Naive thymus-derived CD4-positive, alpha-beta T cell (primary cell): ENCODE measurements at regions not wholly inside any gene's neighbourhood (a gene's known extent, or its start where the extent isn't known, plus 50 kb on each side); places are given as distances from the start of the nearest gene placed in this dataset.
A peak's percentile ranks its signal among the peaks of the same experiment; 100 is the strongest.

ENCODE experiments used
- ATAC-seq: fragments of 150-1000 bp; cut with Tn5 transposase; 2 replicates; pipeline ENCODE4 v1.10.0; 2021; ENCODE audit warnings: mild to moderate bottlenecking, moderate library complexity
- CTCF ChIA-PET: fragments of 350-600 bp; sonication (Branson Sonifier 250); formaldehyde crosslinking; loops from one replicate; lab custom pipeline; 2021; ENCODE audit warnings: antibody characterized with exemption; lab: Charles Lee
- POLR2A ChIA-PET: fragments of 350-600 bp; sonication (Branson Sonifier 250); formaldehyde crosslinking; loops from one replicate; lab custom pipeline; 2021; ENCODE audit warnings: antibody characterized with exemption, inconsistent platforms; lab: Charles Lee
- DNase-seq, 9 donors: peaks; one replicate each; pipeline versions ENCODE4 v3.0.0 to v3.0.0-alpha.2; 2020 to 2022; ENCODE audit warnings: mixed read lengths in 1 of 9
- H3K27ac ChIP-seq: one replicate; pipeline ENCODE4 v1.7.0; 2013; ENCODE audit warnings: mild to moderate bottlenecking, low read depth, low read length, moderate library complexity
- H3K27me3 ChIP-seq, 2 donors: one replicate each; pipeline ENCODE4 v1.7.0; 2013; ENCODE audit warnings: low read length in 2 of 2, mild to moderate bottlenecking in 2 of 2, moderate library complexity in 2 of 2; ENCODE audit not compliant: control insufficient read depth in 2 of 2, insufficient read depth in 2 of 2
- H3K36me3 ChIP-seq, 3 experiments: 1 replicate in 2 of 3; 2 replicates in 1 of 3; pipeline ENCODE4 v1.7.0; 2013; ENCODE audit warnings: low read length in 3 of 3, mild to moderate bottlenecking in 3 of 3, moderate library complexity in 1 of 3; ENCODE audit not compliant: insufficient read depth in 3 of 3, control insufficient read depth in 2 of 3
- H3K4me1 ChIP-seq, 2 donors: one replicate each; pipeline ENCODE4 v1.7.0; 2013; ENCODE audit warnings: low read length in 2 of 2, mild to moderate bottlenecking in 2 of 2, moderate library complexity in 1 of 2; ENCODE audit not compliant: control insufficient read depth in 2 of 2, insufficient read depth in 2 of 2
- H3K4me3 ChIP-seq: 2 replicates; pipeline ENCODE4 v1.7.0; 2013; ENCODE audit warnings: mild to moderate bottlenecking, low read length
- H3K9me3 ChIP-seq, 3 experiments: 1 replicate in 2 of 3; 2 replicates in 1 of 3; pipeline ENCODE4 v1.7.0; 2013; ENCODE audit warnings: low read length in 3 of 3; ENCODE audit not compliant: control insufficient read depth in 2 of 3
- H3K27ac Mint-ChIP-seq, 9 donors: one replicate each; pipeline ENCODE4 v1.8.0; 2020 to 2022; ENCODE audit warnings: mixed read lengths in 9 of 9, mild to moderate bottlenecking in 8 of 9, moderate library complexity in 5 of 9, inconsistent platforms in 2 of 9
- H3K27me3 Mint-ChIP-seq, 5 donors: one replicate each; pipeline ENCODE4 v1.8.0; 2021 to 2022; ENCODE audit warnings: mixed read lengths in 5 of 5, mild to moderate bottlenecking in 1 of 5
- H3K36me3 Mint-ChIP-seq, 5 donors: one replicate each; pipeline ENCODE4 v1.8.0; 2020 to 2022; ENCODE audit warnings: mixed read lengths in 5 of 5, mild to moderate bottlenecking in 3 of 5, inconsistent platforms in 1 of 5
- H3K4me1 Mint-ChIP-seq, 7 donors: one replicate each; pipeline ENCODE4 v1.8.0; 2020 to 2022; ENCODE audit warnings: mixed read lengths in 7 of 7, mild to moderate bottlenecking in 3 of 7, inconsistent platforms in 1 of 7
- H3K4me3 Mint-ChIP-seq, 10 donors: one replicate each; pipeline ENCODE4 v1.8.0; 2020 to 2022; ENCODE audit warnings: mild to moderate bottlenecking in 10 of 10, mixed read lengths in 10 of 10, moderate library complexity in 6 of 10, inconsistent platforms in 2 of 10
- H3K9me3 Mint-ChIP-seq, 11 donors: one replicate each; pipeline ENCODE4 v1.8.0; 2020 to 2022; ENCODE audit warnings: mixed read lengths in 11 of 11, mild to moderate bottlenecking in 4 of 11, inconsistent platforms in 1 of 11, moderate library complexity in 1 of 11
- intact Hi-C, 2 donors: fragments of 100-400 bp; cut with micrococcal nuclease; formaldehyde crosslinking; loops; one replicate each; pipeline ENCODE4 v1.15.1; 2023

DNA sequence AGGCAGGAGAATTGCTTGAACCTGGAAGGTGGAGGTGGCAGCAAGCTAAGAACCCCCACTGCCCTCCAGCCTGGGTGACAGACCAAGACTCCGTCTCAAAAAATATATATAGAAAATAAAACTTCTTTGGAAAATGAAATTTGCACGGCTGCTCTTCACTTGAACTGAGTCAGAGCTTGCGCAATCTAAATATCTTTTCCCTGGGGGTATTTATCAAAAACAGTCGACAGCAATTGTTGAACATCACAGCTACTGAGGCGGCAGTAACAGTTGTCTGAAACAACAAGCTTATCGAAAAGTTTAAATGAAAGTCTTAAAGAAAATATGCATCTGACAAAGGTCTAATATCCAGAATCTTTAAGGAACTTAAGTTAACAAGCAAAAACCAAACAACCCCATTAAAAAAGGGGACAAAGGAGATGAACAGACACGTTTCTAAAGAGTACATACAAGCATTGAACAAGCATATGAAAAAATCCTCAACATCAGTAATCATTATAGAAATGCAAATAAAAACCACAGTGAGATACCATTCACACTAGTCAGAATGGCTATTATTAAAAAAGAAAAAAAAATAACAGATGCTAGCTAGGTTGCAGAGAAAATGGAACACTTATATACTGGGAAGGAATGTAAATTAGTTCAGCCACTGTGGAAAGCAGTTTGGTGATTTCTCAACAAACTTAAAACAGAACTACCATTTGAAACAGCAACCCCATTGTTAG, 153.6 kb upstream of the CDH9 start:
- Histone ChIP-seq H3K27me3 (no peaks in the 10 kb centered on the region), H3K4me3 (no peak overlapping the region), H3K27ac (no peak overlapping the region), H3K9me3 (no peaks in the 10 kb centered on the region), H3K36me3 (no peaks in the 10 kb centered on the region), H3K4me1 (no peaks in the 10 kb centered on the region)
- DNase-seq (no peak), ATAC-seq (no peak)
- H3K27ac Mint-ChIP-seq: no peak overlapping the region
- intact Hi-C loops: no loop called here
- CTCF ChIA-PET: no interaction called here
- H3K4me1 Mint-ChIP-seq: no peaks in the 10 kb centered on the region
- peaks cover 0 to 13% (median 8%) of the 10 kb centered on the region in 11 donors for H3K9me3 Mint-ChIP-seq
- H3K4me3 Mint-ChIP-seq: no peak overlapping the region
- POLR2A ChIA-PET: no interaction called here
- no peaks in the 10 kb centered on the region for H3K27me3 Mint-ChIP-seq
- H3K36me3 Mint-ChIP-seq: no peaks in the 10 kb centered on the region

DNA sequence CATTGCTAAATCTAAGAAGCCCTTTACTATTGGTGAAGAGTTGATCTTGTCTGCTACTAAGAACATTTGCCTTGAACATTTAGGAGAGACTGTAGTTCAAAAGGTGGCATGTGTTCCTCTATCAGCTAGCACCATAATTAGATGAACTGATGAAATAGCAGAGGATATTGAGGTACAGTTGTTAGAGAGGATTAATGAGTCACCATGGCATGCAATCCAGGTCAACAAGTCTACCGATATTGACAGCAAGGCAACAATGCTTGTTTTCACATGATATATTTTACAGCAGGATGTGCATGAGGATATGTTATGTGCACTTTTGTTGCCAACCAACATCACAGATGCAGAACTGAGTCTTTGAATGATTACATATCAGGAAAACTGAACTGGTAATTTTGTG, 134.3 kb upstream of the CDH9 start:
- no peak for DNase-seq
- no peaks in the 10 kb centered on the region for H3K27me3 ChIP-seq
- no peaks in the 10 kb centered on the region for H3K4me1 Mint-ChIP-seq
- H3K4me3 Mint-ChIP-seq: no peak overlapping the region
- H3K9me3 Mint-ChIP-seq: peaks cover 0 to 11% (median 1%) of the 10 kb centered on the region in 11 donors
- intact Hi-C loops: no loop called here
- ChIA-PET CTCF (interaction anchor here (0.6 kb wide), 1 partner anchor 79 kb away, joined by 3 read pairs; no protein-coding TSS in a partner anchor), POLR2A (no interaction called here)
- H3K9me3 ChIP-seq: no peaks in the 10 kb centered on the region
- H3K27ac ChIP-seq: no peak overlapping the region
- H3K4me1 ChIP-seq: no peaks in the 10 kb centered on the region
- no peaks in the 10 kb centered on the region for H3K27me3 Mint-ChIP-seq
- H3K36me3 ChIP-seq: no peaks in the 10 kb centered on the region
- no peaks in the 10 kb centered on the region for H3K36me3 Mint-ChIP-seq
- H3K4me3 ChIP-seq: no peak overlapping the region
- ATAC-seq: no peak
- no peak overlapping the region for H3K27ac Mint-ChIP-seq

DNA sequence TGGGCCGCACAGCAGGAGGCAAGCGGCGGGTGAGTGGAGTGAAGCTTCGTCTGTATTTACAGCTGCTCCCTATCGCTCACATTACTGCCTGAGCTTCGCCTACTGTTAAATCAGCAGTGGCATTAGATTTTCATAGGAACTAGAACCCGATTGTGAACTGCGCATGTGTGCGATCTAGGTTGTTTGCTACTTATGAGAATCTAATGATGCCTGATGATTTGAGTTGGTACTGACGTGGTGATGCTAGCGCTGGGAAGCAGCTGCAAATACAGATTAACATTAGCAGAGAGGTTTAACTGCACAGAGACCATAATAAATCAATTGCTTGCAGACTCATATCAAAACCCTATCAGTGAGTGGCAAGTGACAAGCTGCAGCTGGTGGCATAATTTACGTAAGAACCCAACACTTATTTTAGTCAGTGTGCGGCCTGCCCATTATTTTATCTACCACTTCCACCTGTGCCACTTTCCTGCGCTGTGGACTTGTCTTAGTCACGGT, 133.4 kb upstream of the CDH9 start:
- no peak for DNase-seq
- Mint-ChIP-seq H3K27me3 (no peaks in the 10 kb centered on the region), H3K4me3 (no peak overlapping the region), H3K36me3 (no peaks in the 10 kb centered on the region), H3K9me3 (peaks cover 0 to 11% (median 2%) of the 10 kb centered on the region in 11 donors), H3K27ac (no peak overlapping the region), H3K4me1 (no peaks in the 10 kb centered on the region)
- POLR2A ChIA-PET: no interaction called here
- H3K4me3 ChIP-seq: no peak overlapping the region
- H3K27me3 ChIP-seq: no peaks in the 10 kb centered on the region
- no peaks in the 10 kb centered on the region for H3K9me3 ChIP-seq
- no peaks in the 10 kb centered on the region for H3K4me1 ChIP-seq
- ATAC-seq: peak; percentile 57
- H3K27ac ChIP-seq: no peak overlapping the region
- no peaks in the 10 kb centered on the region for H3K36me3 ChIP-seq
- intact Hi-C loops: no loop called here
- CTCF ChIA-PET: no interaction called here

DNA sequence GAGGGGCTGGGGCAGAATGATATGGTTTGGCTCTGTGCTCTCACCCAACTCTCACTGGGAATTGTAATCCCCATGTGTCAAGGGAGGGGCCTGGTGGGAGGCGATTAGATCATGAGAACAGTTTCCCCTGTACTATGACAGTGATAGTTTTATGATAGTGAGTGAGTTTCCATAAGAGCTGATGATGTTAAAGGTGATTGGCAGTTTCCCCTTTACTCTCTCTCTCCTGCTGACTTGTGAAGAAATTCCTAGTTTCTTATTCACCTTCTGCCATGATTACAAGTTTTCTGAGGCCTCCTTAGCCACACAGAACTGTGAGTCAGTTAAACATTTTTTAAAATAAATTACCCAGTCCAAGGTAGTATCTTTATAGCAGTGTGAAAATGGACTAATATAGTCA, 120.4 kb upstream of the CDH9 start:
- Histone ChIP-seq H3K9me3 (peaks cover 0 to 8% (median 0%) of the 10 kb centered on the region in 3 experiments), H3K36me3 (no peaks in the 10 kb centered on the region), H3K4me1 (no peaks in the 10 kb centered on the region), H3K4me3 (no peak overlapping the region), H3K27ac (no peak overlapping the region), H3K27me3 (no peaks in the 10 kb centered on the region)
- Mint-ChIP-seq H3K36me3 (peaks cover 0 to 6% (median 0%) of the 10 kb centered on the region in 5 donors), H3K4me1 (no peaks in the 10 kb centered on the region), H3K27ac (no peak overlapping the region), H3K9me3 (peaks cover 7 to 47% (median 21%) of the 10 kb centered on the region in 11 donors), H3K4me3 (no peak overlapping the region), H3K27me3 (no peaks in the 10 kb centered on the region)
- POLR2A ChIA-PET: no interaction called here
- no peak for ATAC-seq
- intact Hi-C loops: no loop called here
- CTCF ChIA-PET: no interaction called here
- DNase-seq: no peak

DNA sequence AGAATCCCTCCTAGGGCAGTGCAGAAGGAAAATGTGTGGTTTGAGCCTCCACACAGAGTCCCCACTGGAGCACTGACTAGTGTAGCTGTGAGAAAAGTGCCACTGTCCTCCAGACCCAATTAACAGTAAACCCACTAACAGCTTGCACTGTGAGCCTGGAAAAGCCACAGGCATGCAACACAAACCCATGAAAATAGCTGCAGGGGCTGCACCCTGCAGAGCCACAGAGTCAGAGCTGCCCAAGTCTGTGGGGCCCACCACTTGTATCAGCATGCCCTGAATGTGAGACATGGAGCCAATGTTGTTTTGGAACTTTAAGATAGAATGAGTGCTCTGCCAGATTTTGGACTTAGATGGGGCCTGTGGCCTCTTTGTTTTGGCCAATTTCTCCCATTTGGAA, 119.8 kb upstream of the CDH9 start:
- no peak overlapping the region for H3K4me3 Mint-ChIP-seq

DNA sequence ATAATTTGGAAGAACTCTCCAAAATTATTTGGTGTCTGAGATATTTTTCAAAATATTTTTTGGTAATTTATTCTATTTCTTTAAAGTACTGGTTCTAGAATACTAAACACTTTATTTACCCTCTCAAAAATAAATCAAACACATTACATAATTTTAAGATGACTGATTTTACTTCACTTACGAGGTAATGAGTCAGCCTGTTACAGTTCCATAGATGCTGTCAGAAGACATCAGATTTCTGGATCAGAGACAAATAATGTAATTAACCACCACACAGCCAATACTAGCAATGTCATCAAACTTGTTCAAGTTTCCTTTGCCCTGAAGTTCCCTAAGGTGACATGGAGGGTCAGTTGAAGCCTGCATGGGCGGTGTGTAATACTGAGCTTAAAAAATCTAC, 106.1 kb upstream of the CDH9 start:
- Histone ChIP-seq H3K27me3 (no peaks in the 10 kb centered on the region), H3K27ac (no peak overlapping the region), H3K36me3 (no peaks in the 10 kb centered on the region), H3K4me3 (no peak overlapping the region), H3K9me3 (no peaks in the 10 kb centered on the region), H3K4me1 (no peaks in the 10 kb centered on the region)
- ATAC-seq: no peak
- Mint-ChIP-seq H3K4me3 (no peak overlapping the region), H3K36me3 (no peaks in the 10 kb centered on the region), H3K27me3 (no peaks in the 10 kb centered on the region), H3K9me3 (peaks cover 0 to 11% (median 2%) of the 10 kb centered on the region in 11 donors), H3K27ac (no peak overlapping the region), H3K4me1 (no peaks in the 10 kb centered on the region)
- DNase-seq: no peak
- POLR2A ChIA-PET: no interaction called here
- CTCF ChIA-PET: no interaction called here
- intact Hi-C loops: no loop called here

More for the DNA sequence above, 119.8 kb upstream of the CDH9 start:
- Mint-ChIP-seq H3K27me3 (no peaks in the 10 kb centered on the region), H3K27ac (no peak overlapping the region), H3K36me3 (peaks cover 0 to 6% (median 0%) of the 10 kb centered on the region in 5 donors), H3K4me1 (no peaks in the 10 kb centered on the region), H3K9me3 (peaks cover 7 to 47% (median 21%) of the 10 kb centered on the region in 11 donors)
- no peak overlapping the region for H3K4me3 ChIP-seq
- ChIA-PET POLR2A (no interaction called here), CTCF (no interaction called here)
- H3K9me3 ChIP-seq: peaks cover 0 to 8% (median 0%) of the 10 kb centered on the region in 3 experiments
- H3K27me3 ChIP-seq: no peaks in the 10 kb centered on the region
- no peak for ATAC-seq
- H3K36me3 ChIP-seq: no peaks in the 10 kb centered on the region
- no peak overlapping the region for H3K27ac ChIP-seq
- H3K4me1 ChIP-seq: no peaks in the 10 kb centered on the region
- intact Hi-C loops: no loop called here
- DNase-seq: no peak

DNA sequence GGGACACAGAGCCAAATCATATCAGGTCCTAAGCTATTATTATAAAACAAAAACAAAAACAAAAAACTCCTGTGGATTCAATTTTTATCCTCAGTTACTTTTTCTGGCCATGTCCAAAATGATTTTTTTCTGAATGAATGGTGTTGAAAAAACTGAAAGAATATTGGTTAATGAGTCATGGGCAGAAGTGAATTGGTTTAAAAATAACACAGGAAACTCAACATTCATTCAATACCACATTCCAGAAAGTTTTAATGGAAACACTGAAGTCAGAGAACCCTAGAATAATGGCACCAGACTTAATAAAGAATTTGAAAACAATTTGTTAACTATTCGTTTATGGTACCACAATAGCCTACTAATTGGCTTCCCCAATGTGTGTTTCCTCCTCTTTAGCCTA, 102.4 kb upstream of the CDH9 start:
- Mint-ChIP-seq H3K4me1 (no peaks in the 10 kb centered on the region), H3K36me3 (peaks cover 0 to 5% (median 0%) of the 10 kb centered on the region in 5 donors), H3K4me3 (no peak overlapping the region), H3K9me3 (peaks cover 1 to 24% (median 7%) of the 10 kb centered on the region in 11 donors), H3K27me3 (no peaks in the 10 kb centered on the region), H3K27ac (no peak overlapping the region)
- no peak for DNase-seq
- H3K4me3 ChIP-seq: no peak overlapping the region
- no peaks in the 10 kb centered on the region for H3K36me3 ChIP-seq
- ChIA-PET POLR2A (no interaction called here), CTCF (no interaction called here)
- H3K27ac ChIP-seq: no peak overlapping the region
- no peaks in the 10 kb centered on the region for H3K4me1 ChIP-seq
- no peak for ATAC-seq
- intact Hi-C loops: no loop called here
- no peaks in the 10 kb centered on the region for H3K9me3 ChIP-seq
- no peaks in the 10 kb centered on the region for H3K27me3 ChIP-seq
